22Rv1 (cell line): ENCODE measurements at regions not wholly inside any gene's neighbourhood (a gene's known extent, or its start where the extent isn't known, plus 50 kb on each side); places are given as distances from the start of the nearest gene placed in this dataset.
A peak's percentile ranks its signal among the peaks of the same experiment; 100 is the strongest.

Experiments
- H3K27ac ChIP-seq: fragments of 450-650 bp; 2 replicates; pipeline ENCODE4 v1.5.1; 2017
- ZFX ChIP-seq: fragments of 450-650 bp; IDR thresholded peaks from 2 replicates; pipeline ENCODE4 v1.6.1; 2017; ENCODE audit warnings: antibody characterized with exemption, borderline replicate concordance
- TF ChIP-seq, protein P1 (sequence below): fragments of 450-650 bp; IDR thresholded peaks from 2 replicates; pipeline ENCODE4 v1.5.1; 2017; ENCODE audit warnings: mild to moderate bottlenecking

DNA sequence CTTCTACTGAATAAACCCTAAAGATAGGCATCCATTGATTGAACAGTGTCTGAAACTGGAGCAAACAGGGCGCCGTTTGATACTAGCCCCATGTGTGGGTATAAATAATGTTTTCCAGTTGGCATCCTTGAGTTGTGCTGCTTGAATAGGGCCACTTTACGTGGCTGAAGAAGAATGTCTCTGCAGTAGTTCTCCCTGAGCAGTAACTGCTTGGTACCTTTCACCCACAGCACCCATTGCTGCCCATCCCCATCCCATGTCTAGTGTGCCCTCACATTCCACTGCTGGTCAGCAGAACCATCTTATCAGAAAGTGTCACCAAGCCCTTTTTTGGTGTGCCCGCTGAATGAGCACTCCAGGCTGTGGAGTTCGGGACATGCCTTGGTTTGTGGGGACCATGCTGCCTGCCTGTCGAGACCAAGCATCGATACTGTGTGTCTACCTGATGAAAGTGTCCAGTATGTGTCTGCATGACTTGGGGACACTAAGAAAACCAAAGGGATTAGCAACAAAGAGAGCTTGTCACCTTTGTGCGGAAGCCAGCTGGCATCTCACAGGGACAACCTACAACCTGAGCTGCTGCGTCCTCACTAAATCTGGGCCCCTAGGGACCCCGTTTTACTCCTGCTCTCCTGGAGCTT lies 162.0 kb downstream of the TM9SF2 start:
- H3K27ac ChIP-seq: no peak overlapping the region
- no peak for TF ChIP-seq ZFX
- TF ChIP-seq, protein P1, sequence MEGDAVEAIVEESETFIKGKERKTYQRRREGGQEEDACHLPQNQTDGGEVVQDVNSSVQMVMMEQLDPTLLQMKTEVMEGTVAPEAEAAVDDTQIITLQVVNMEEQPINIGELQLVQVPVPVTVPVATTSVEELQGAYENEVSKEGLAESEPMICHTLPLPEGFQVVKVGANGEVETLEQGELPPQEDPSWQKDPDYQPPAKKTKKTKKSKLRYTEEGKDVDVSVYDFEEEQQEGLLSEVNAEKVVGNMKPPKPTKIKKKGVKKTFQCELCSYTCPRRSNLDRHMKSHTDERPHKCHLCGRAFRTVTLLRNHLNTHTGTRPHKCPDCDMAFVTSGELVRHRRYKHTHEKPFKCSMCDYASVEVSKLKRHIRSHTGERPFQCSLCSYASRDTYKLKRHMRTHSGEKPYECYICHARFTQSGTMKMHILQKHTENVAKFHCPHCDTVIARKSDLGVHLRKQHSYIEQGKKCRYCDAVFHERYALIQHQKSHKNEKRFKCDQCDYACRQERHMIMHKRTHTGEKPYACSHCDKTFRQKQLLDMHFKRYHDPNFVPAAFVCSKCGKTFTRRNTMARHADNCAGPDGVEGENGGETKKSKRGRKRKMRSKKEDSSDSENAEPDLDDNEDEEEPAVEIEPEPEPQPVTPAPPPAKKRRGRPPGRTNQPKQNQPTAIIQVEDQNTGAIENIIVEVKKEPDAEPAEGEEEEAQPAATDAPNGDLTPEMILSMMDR: no peak

DNA sequence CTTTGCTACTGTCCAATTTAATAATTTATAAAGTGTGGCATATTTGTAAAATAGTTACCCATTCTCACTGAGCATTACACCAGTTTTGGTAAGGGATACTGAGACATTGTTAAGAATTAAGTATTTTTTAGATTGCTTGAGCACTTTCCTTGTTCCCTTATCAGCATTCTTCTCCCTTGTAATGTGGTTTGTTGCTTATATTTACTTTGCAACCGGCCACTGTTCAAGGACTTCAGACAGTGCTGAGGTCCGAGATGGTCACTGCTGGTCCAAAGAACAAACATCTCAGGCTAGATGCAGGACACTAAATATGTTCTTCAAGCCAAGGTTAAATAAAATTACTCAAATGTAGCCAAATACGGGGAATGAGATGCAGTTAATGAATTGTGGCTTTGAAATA lies 161.4 kb downstream of the TM9SF2 start:
- TF ChIP-seq, protein P1: no peak
- no peak for TF ChIP-seq ZFX
- no peak overlapping the region for H3K27ac ChIP-seq

DNA sequence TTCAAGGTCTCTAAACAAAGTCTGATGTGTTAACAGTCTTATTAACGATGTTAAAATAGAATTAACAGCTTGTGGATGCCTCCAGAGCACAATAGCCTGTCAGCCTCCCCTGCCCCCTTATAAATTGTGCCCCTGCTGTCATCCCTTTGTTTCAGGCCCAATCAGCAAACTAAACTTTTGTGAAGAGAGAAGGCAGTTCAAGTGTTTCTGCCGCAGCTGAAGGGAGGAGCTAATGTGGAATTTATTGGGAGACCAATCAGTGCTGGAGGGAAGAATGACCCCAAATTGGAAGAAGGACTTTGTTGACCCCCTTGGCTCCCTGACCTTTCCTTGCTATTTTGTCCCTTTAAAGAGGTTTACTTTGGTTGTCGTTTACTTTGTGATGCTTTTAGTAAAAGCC lies 160.5 kb downstream of the TM9SF2 start:
- no peak overlapping the region for H3K27ac ChIP-seq
- TF ChIP-seq ZFX: no peak
- TF ChIP-seq, protein P1: no peak

DNA sequence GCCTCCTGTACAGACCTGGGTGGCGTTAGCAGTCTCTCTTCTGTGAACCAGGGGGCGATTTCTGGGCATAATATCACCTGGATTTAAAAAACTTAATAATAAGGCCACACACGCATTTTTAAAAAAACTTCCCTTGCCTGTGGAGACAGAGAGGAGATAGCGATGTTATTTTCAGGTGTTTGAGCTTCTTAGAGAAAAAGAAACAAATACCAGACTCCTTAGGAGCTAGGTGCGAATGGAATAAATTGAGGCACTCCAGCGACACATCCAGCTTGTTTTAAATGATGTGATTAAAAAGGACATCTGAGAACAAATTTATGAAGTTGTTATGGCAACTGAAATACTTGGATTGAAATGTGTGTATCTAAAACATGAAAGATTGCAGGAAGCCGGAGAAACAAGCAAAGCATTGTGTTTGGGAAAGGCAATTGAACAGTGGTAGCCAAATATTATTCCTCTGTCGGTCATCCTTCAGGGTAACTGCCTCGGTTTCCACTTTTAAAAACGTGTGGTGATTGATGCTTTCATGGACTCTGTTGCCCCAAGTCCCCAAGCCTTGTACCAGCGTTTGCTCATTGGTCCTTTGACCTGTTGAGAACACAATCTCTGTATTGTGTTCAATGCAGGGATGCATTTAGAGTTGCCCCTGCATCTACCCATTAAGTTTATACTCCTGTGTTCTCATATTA lies 158.7 kb downstream of the TM9SF2 start:
- TF ChIP-seq ZFX: no peak
- TF ChIP-seq, protein P1: no peak
- H3K27ac ChIP-seq: peak overlapping the region; percentile 34

DNA sequence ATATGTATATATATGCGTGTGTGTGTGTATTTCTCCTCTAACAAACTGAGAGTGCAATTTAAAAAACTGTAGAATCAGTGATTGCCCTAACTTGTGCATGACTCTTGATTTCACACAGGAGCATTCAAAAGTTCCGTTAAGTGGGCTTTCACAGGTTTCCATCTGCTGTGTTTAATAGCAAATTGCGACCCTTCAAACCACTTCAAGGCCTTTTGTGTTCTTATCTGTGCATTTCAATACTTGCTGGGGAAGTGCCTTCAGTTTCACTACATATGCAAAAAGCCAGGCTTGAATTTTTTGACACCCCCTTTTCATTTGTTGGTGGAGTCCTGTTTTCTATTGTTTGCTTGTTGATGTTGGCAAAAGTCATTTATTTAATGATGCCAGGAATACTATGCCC lies 158.0 kb downstream of the TM9SF2 start:
- peak overlapping the region; percentile 34 for H3K27ac ChIP-seq
- TF ChIP-seq, protein P1: no peak
- no peak for TF ChIP-seq ZFX

DNA sequence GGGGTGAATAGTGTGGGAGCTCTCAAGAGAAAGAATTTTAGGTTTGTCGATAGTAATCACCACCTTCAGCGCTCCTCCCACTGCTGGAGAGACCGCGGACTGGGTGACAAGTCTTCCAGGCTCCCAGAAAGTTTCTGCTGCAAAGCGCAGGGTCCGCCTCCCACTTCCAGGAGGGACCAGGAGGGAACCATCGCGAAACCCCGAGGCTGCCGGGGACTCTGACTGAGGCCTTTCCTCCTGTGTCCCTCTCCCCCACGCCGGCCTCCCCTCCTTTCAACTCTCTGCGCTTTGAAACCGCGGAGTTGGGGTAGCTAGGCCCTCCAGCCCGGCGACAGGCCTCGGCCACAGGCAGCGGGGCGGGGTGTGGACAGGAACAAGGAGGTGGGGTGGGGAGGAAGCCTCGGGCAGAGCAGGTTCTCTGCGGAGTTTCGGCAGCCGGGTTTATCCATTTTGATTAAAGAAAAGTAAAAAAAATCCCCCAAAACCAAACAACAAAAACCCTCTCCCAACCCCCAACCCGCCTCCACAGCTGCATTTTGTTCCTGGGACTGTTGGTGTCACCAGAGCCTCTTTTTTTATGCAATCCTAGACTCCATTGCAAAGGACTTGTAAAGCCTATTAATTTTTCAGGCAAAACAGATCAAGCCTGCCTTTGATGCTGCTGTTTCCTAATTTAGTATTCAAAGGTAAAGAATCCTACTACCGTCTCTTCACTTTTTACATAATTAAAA lies 157.2 kb downstream of the TM9SF2 start:
- no peak overlapping the region for H3K27ac ChIP-seq
- TF ChIP-seq, protein P1: peak; percentile 71
- TF ChIP-seq ZFX: no peak

DNA sequence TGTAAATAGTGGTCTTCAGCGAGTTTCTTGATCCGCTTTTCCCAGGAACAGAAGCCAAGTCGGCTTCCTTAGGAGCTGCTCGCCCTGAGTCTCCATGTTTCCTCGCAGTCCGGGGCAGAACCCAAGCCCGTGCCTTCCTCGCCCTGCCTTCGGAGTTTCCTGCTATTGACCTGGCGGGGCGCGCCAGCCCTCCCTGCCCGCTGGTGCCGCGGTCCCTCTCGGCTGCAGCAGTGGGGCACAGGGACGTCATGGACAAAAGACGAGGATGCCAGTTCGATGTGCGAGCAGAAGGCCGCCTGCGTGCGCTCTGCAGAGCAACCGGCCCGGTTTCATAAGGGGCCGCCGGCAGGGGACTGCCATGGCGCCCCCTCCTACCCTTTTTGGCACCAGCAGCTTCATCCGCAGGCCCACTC lies 156.6 kb downstream of the TM9SF2 start:
- H3K27ac ChIP-seq: no peak overlapping the region
- no peak for TF ChIP-seq ZFX
- TF ChIP-seq, protein P1: no peak
